ENCODE measurements at regions not wholly inside any gene's neighbourhood (a gene's known extent, or its start where the extent isn't known, plus 50 kb on each side); places are given as distances from the start of the nearest gene placed in this dataset.

DNA sequence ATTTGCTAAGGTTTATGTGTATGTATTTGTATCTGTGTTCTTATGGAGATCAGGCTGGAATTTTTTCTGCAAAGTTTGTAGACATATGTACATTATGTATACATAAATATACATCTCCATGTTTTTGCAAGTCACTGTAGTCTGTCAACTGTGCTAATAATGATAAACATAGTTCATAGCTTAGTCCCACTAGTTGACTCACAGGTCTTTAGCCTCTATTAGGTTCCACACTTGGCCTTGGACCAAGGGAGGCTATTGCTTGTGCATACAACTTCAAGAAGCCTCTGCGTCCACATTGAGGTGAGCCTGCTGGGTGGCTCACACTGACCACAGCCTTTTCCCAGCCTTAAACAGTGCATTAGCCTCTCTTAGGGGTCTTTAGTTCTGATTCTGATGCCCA is 243.8 kb upstream of the PEX5L start:
- Histone ChIP-seq H2AFZ (ENCODE audit: low read length) (no peak overlapping the region), H3K27ac (replicated peaks; ENCODE audit: low read length) (no peak overlapping the region), H4K8ac (ENCODE audit: low read depth, low read length) (no peak overlapping the region), H2AK5ac (ENCODE audit: low read depth, low read length) (no peak overlapping the region), H3K4me3 (ENCODE audit: low read length in 2 of 2) (no peak overlapping the region), H4K91ac (ENCODE audit: low read depth, low read length, poor library complexity) (no peak overlapping the region), H2BK15ac (ENCODE audit: low read length) (no peak overlapping the region), H3K79me1 (ENCODE audit: low read depth, low read length) (no peaks in the 10 kb centered on the region), H3K27me3 (ENCODE audit: control insufficient read depth in 3 of 3, insufficient read depth in 3 of 3, low read depth in 1 of 3, low read length in 3 of 3) (no peaks in the 10 kb centered on the region), H3K23ac (ENCODE audit: low read depth, low read length, poor library complexity) (no peak overlapping the region), H3K36me3 (replicated peaks in 1 of 2; ENCODE audit: control insufficient read depth in 2 of 2, insufficient read depth in 2 of 2, low read length in 2 of 2) (no peaks in the 10 kb centered on the region), H3K4me1 (ENCODE audit: control insufficient read depth in 2 of 2, insufficient read depth in 1 of 2, low read depth in 1 of 2, low read length in 2 of 2) (no peaks in the 10 kb centered on the region), H3K14ac (ENCODE audit: low read length) (no peak overlapping the region), H2BK120ac (ENCODE audit: low read depth, low read length) (no peak overlapping the region), H3K4me2 (ENCODE audit: insufficient read depth, low read length, poor library complexity, severe bottlenecking) (no peak overlapping the region), H2BK12ac (ENCODE audit: low read length) (no peak overlapping the region), H3K4ac (ENCODE audit: low read length) (no peak overlapping the region), H3K18ac (ENCODE audit: low read length) (no peak overlapping the region), H3K9me3 (replicated peaks in 1 of 2; ENCODE audit: control insufficient read depth in 2 of 2, insufficient read depth in 1 of 2, low read depth in 1 of 2, low read length in 2 of 2) (no peaks in the 10 kb centered on the region), H3K9ac (ENCODE audit: low read depth, low read length, poor library complexity) (no peak overlapping the region), H2BK5ac (ENCODE audit: low read length) (no peak overlapping the region)
- DNase-seq (ENCODE audit: low spot score) = no peak
- WGBS, 2 donors (ENCODE audit: extremely low coverage in 2 of 2, insufficient read length in 2 of 2, insufficient replicate concordance in 1 of 2) = no CpG with 5 or more reads among the region's 1 CpG

GRCh38 chr3:180282386-180282785 is 245.6 kb upstream of the PEX5L start:
- no peak overlapping the region for H2BK5ac ChIP-seq (ENCODE audit: low read length)
- H2AFZ ChIP-seq (ENCODE audit: low read length) = no peak overlapping the region
- no peak overlapping the region for H2BK12ac ChIP-seq (ENCODE audit: low read length)
- no peak overlapping the region for H3K27ac ChIP-seq (replicated peaks; ENCODE audit: low read length)
- H3K4me3 ChIP-seq (ENCODE audit: low read length in 2 of 2) = no peak overlapping the region
- no peak overlapping the region for H4K8ac ChIP-seq (ENCODE audit: low read depth, low read length)
- H2BK15ac ChIP-seq (ENCODE audit: low read length) = no peak overlapping the region
- no peak overlapping the region for H4K91ac ChIP-seq (ENCODE audit: low read depth, low read length, poor library complexity)
- no peaks in the 10 kb centered on the region for H3K9me3 ChIP-seq (replicated peaks in 1 of 2; ENCODE audit: control insufficient read depth in 2 of 2, insufficient read depth in 1 of 2, low read depth in 1 of 2, low read length in 2 of 2)
- no peak overlapping the region for H3K18ac ChIP-seq (ENCODE audit: low read length)
- H3K14ac ChIP-seq (ENCODE audit: low read length) = no peak overlapping the region
- no peak overlapping the region for H2AK5ac ChIP-seq (ENCODE audit: low read depth, low read length)
- no peaks in the 10 kb centered on the region for H3K27me3 ChIP-seq (ENCODE audit: control insufficient read depth in 3 of 3, insufficient read depth in 3 of 3, low read depth in 1 of 3, low read length in 3 of 3)
- no peaks in the 10 kb centered on the region for H3K79me1 ChIP-seq (ENCODE audit: low read depth, low read length)
- no peak overlapping the region for H3K9ac ChIP-seq (ENCODE audit: low read depth, low read length, poor library complexity)
- H3K4ac ChIP-seq (ENCODE audit: low read length) = no peak overlapping the region
- no peak overlapping the region for H3K23ac ChIP-seq (ENCODE audit: low read depth, low read length, poor library complexity)
- no peaks in the 10 kb centered on the region for H3K36me3 ChIP-seq (replicated peaks in 1 of 2; ENCODE audit: control insufficient read depth in 2 of 2, insufficient read depth in 2 of 2, low read length in 2 of 2)
- no peak overlapping the region for H3K4me2 ChIP-seq (ENCODE audit: insufficient read depth, low read length, poor library complexity, severe bottlenecking)
- H2BK120ac ChIP-seq (ENCODE audit: low read depth, low read length) = no peak overlapping the region
- DNase-seq (ENCODE audit: low spot score) = no peak
- no peaks in the 10 kb centered on the region for H3K4me1 ChIP-seq (ENCODE audit: control insufficient read depth in 2 of 2, insufficient read depth in 1 of 2, low read depth in 1 of 2, low read length in 2 of 2)

- Histone ChIP-seq H2AFZ (ENCODE audit: low read length) (no peak overlapping the region), H2BK12ac (ENCODE audit: low read length) (no peak overlapping the region), H2AK5ac (ENCODE audit: low read depth, low read length) (no peak overlapping the region), H4K91ac (ENCODE audit: low read depth, low read length, poor library complexity) (no peak overlapping the region), H3K27me3 (ENCODE audit: control insufficient read depth in 3 of 3, insufficient read depth in 3 of 3, low read depth in 1 of 3, low read length in 3 of 3) (no peaks in the 10 kb centered on the region), H3K4ac (ENCODE audit: low read length) (no peak overlapping the region), H3K4me1 (ENCODE audit: control insufficient read depth in 2 of 2, insufficient read depth in 1 of 2, low read depth in 1 of 2, low read length in 2 of 2) (no peaks in the 10 kb centered on the region), H3K14ac (ENCODE audit: low read length) (no peak overlapping the region), H3K9me3 (replicated peaks in 1 of 2; ENCODE audit: control insufficient read depth in 2 of 2, insufficient read depth in 1 of 2, low read depth in 1 of 2, low read length in 2 of 2) (no peaks in the 10 kb centered on the region), H3K9ac (ENCODE audit: low read depth, low read length, poor library complexity) (no peak overlapping the region), H3K4me3 (ENCODE audit: low read length in 2 of 2) (no peak overlapping the region), H3K36me3 (replicated peaks in 1 of 2; ENCODE audit: control insufficient read depth in 2 of 2, insufficient read depth in 2 of 2, low read length in 2 of 2) (no peaks in the 10 kb centered on the region), H3K18ac (ENCODE audit: low read length) (no peak overlapping the region), H4K8ac (ENCODE audit: low read depth, low read length) (no peak overlapping the region), H2BK120ac (ENCODE audit: low read depth, low read length) (no peak overlapping the region), H3K4me2 (ENCODE audit: insufficient read depth, low read length, poor library complexity, severe bottlenecking) (no peak overlapping the region), H3K27ac (replicated peaks; ENCODE audit: low read length) (no peak overlapping the region), H2BK5ac (ENCODE audit: low read length) (no peak overlapping the region), H3K79me1 (ENCODE audit: low read depth, low read length) (no peaks in the 10 kb centered on the region), H2BK15ac (ENCODE audit: low read length) (no peak overlapping the region), H3K23ac (ENCODE audit: low read depth, low read length, poor library complexity) (no peak overlapping the region)
- DNase-seq (ENCODE audit: low spot score) = no peak
- no CpG with 5 or more reads among the region's 3 CpGs for WGBS, 2 donors (ENCODE audit: extremely low coverage in 2 of 2, insufficient read length in 2 of 2, insufficient replicate concordance in 1 of 2)
Measured at GRCh38 chr3:180283251-180283650, 246.5 kb upstream of the PEX5L start.

DNA sequence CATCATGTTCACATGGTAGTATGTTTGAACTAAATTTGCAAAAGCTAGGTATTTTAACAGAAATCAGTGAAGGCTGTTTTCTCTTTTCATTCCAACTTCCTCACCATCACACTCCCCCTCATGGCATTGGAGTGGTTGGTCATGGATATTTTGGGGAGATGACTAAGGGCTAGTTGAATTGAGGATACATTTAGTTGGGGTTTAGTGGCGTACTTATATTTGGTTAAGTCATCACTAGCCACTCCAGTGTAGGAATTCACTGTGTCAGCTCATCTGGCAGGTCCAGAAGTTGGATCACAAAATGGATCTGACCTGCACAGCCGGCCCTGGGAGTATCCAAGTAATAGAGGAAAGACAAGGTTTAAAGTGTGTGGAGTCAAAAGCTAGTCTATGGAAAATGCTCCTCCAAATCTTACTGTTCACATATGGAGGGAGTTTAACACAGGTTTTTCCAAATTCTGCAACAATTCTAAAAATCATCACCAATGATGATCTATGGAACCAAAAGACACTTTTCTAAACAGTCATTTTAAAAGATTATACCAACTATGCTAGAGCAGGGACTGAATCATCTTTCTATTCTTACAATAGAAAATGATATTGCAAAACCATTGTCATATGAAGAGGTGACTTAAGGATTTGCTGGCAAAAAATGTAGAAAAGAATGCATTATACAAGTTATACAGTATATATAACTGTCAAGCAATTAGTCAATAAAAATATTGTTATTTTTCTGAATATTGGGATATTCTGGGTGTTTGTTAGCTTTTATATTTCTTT is 247.8 kb upstream of the PEX5L start:
- Histone ChIP-seq H3K4me2 (ENCODE audit: insufficient read depth, low read length, poor library complexity, severe bottlenecking) (no peak overlapping the region), H3K4me1 (ENCODE audit: control insufficient read depth in 2 of 2, insufficient read depth in 1 of 2, low read depth in 1 of 2, low read length in 2 of 2) (no peaks in the 10 kb centered on the region)
- WGBS, 2 donors (ENCODE audit: extremely low coverage in 2 of 2, insufficient read length in 2 of 2, insufficient replicate concordance in 1 of 2) = no CpG with 5 or more reads among the region's 2 CpGs

More for the DNA sequence above, 247.8 kb upstream of the PEX5L start:
- Histone ChIP-seq H3K4ac (ENCODE audit: low read length) (no peak overlapping the region), H4K8ac (ENCODE audit: low read depth, low read length) (no peak overlapping the region), H3K4me3 (ENCODE audit: low read length in 2 of 2) (no peak overlapping the region), H3K9ac (ENCODE audit: low read depth, low read length, poor library complexity) (no peak overlapping the region), H2AFZ (ENCODE audit: low read length) (no peak overlapping the region), H2AK5ac (ENCODE audit: low read depth, low read length) (no peak overlapping the region), H3K18ac (ENCODE audit: low read length) (no peak overlapping the region), H3K27ac (replicated peaks; ENCODE audit: low read length) (no peak overlapping the region), H4K91ac (ENCODE audit: low read depth, low read length, poor library complexity) (no peak overlapping the region), H3K79me1 (ENCODE audit: low read depth, low read length) (no peaks in the 10 kb centered on the region), H2BK5ac (ENCODE audit: low read length) (no peak overlapping the region), H2BK15ac (ENCODE audit: low read length) (no peak overlapping the region), H3K9me3 (replicated peaks in 1 of 2; ENCODE audit: control insufficient read depth in 2 of 2, insufficient read depth in 1 of 2, low read depth in 1 of 2, low read length in 2 of 2) (no peaks in the 10 kb centered on the region), H3K23ac (ENCODE audit: low read depth, low read length, poor library complexity) (no peak overlapping the region), H3K14ac (ENCODE audit: low read length) (no peak overlapping the region), H3K27me3 (ENCODE audit: control insufficient read depth in 3 of 3, insufficient read depth in 3 of 3, low read depth in 1 of 3, low read length in 3 of 3) (no peaks in the 10 kb centered on the region), H3K36me3 (replicated peaks in 1 of 2; ENCODE audit: control insufficient read depth in 2 of 2, insufficient read depth in 2 of 2, low read length in 2 of 2) (no peaks in the 10 kb centered on the region), H2BK120ac (ENCODE audit: low read depth, low read length) (no peak overlapping the region), H2BK12ac (ENCODE audit: low read length) (no peak overlapping the region)
- DNase-seq (ENCODE audit: low spot score) = no peak
